WERI-Rb-1 (cell line): ENCODE measurements at regions not wholly inside any gene's neighbourhood (a gene's known extent, or its start where the extent isn't known, plus 50 kb on each side); places are given as distances from the start of the nearest gene placed in this dataset.

Experiments
- DNase-seq: peaks from one replicate; pipeline ENCODE4 v3.0.0-alpha.2; 2020
- H3K27ac ChIP-seq: fragments of 250-450 bp; sonication (Bioruptor Pico); 2 replicates; pipeline ENCODE4 v1.5.1; 2020; ENCODE audit warnings: mild to moderate bottlenecking, moderate library complexity
- H3K27me3 ChIP-seq: fragments of 250-450 bp; sonication (Bioruptor Pico); 2 replicates; pipeline ENCODE4 v1.5.1; 2021; ENCODE audit warnings: mild to moderate bottlenecking, low read depth, moderate library complexity; ENCODE audit not compliant: insufficient read depth, severe bottlenecking
- H3K36me3 ChIP-seq: fragments of 250-450 bp; sonication (Bioruptor Pico); 2 replicates; pipeline ENCODE4 v1.5.1; 2020; ENCODE audit warnings: mild to moderate bottlenecking, moderate library complexity
- H3K4me3 ChIP-seq: 2 replicates; pipeline ENCODE4 v1.5.1; 2011; ENCODE audit warnings: low read depth, mild to moderate bottlenecking, control low read depth, low read length
- H3K9me3 ChIP-seq: fragments of 250-450 bp; sonication (Bioruptor Pico); 2 replicates; pipeline ENCODE4 v1.5.1; 2021; ENCODE audit warnings: mild to moderate bottlenecking, moderate library complexity; ENCODE audit not compliant: severe bottlenecking
- CTCF ChIP-seq: IDR thresholded peaks from 2 replicates; pipeline ENCODE4 v1.5.1; 2011; ENCODE audit warnings: low read depth, mild to moderate bottlenecking, control low read depth, inconsistent platforms, low read length

GRCh38 chr22:48096411-48096810 lies 1334.0 kb downstream of the TBC1D22A start:
- no peak overlapping the region for H3K4me3 ChIP-seq
- H3K27ac ChIP-seq = peak overlapping the region; percentile 19; the same call in 1 of the 2 replicates
- DNase-seq = no peak
- no peaks in the 10 kb centered on the region for H3K27me3 ChIP-seq
- no peaks in the 10 kb centered on the region for H3K36me3 ChIP-seq
- H3K9me3 ChIP-seq = no peaks in the 10 kb centered on the region
- no peak for TF ChIP-seq CTCF

- Histone ChIP-seq H3K36me3 (no peaks in the 10 kb centered on the region), H3K27me3 (no peaks in the 10 kb centered on the region), H3K27ac (no peak overlapping the region), H3K4me3 (no peak overlapping the region), H3K9me3 (no peaks in the 10 kb centered on the region)
- TF ChIP-seq CTCF = no peak
- DNase-seq = no peak
Observed at GRCh38 chr22:48093981-48094380, 1331.5 kb downstream of the TBC1D22A start.

- H3K27ac ChIP-seq = no peak overlapping the region
- no peaks in the 10 kb centered on the region for H3K36me3 ChIP-seq
- no peaks in the 10 kb centered on the region for H3K9me3 ChIP-seq
- DNase-seq = no peak
- H3K27me3 ChIP-seq = no peaks in the 10 kb centered on the region
- TF ChIP-seq CTCF = no peak
- H3K4me3 ChIP-seq = no peak overlapping the region
Observed at GRCh38 chr22:48092866-48093265, 1330.4 kb downstream of the TBC1D22A start.

- Histone ChIP-seq H3K36me3 (no peaks in the 10 kb centered on the region), H3K9me3 (no peaks in the 10 kb centered on the region), H3K27me3 (no peaks in the 10 kb centered on the region), H3K27ac (no peak overlapping the region), H3K4me3 (no peak overlapping the region)
- DNase-seq = no peak
- TF ChIP-seq CTCF = no peak
Observed at GRCh38 chr22:48091656-48092223, 1329.3 kb downstream of the TBC1D22A start.

- no peak overlapping the region for H3K4me3 ChIP-seq
- H3K27ac ChIP-seq = no peak overlapping the region
- no peak for DNase-seq
- no peak for TF ChIP-seq CTCF
- no peaks in the 10 kb centered on the region for H3K27me3 ChIP-seq
- no peaks in the 10 kb centered on the region for H3K36me3 ChIP-seq
- H3K9me3 ChIP-seq = no peaks in the 10 kb centered on the region
Observed at GRCh38 chr22:48091060-48091650, 1328.7 kb downstream of the TBC1D22A start.

GRCh38 chr22:48090332-48090672 lies 1327.9 kb downstream of the TBC1D22A start:
- H3K27me3 ChIP-seq = no peaks in the 10 kb centered on the region
- no peak for DNase-seq
- no peak overlapping the region for H3K4me3 ChIP-seq
- no peaks in the 10 kb centered on the region for H3K9me3 ChIP-seq
- H3K27ac ChIP-seq = no peak overlapping the region
- no peak for TF ChIP-seq CTCF
- H3K36me3 ChIP-seq = no peaks in the 10 kb centered on the region
